OCI-LY3 (cell line): ENCODE measurements at regions not wholly inside any gene's neighbourhood (a gene's known extent, or its start where the extent isn't known, plus 50 kb on each side); places are given as distances from the start of the nearest gene placed in this dataset.

Experiments used
- H2AFZ ChIP-seq: fragments of 200-600, 300-600 bp; shearing (Covaris generic); 2 replicates; pipeline ENCODE4 v1.6.0; 2014; ENCODE audit warnings: antibody characterized with exemption, low read depth, low read length
- H3K27ac ChIP-seq: fragments of 200-600, 300-600 bp; sonication (generic); 2 replicates; pipeline ENCODE4 v1.5.1; 2014; ENCODE audit warnings: mild to moderate bottlenecking, low read length, moderate library complexity, mixed read lengths
- H3K27me3 ChIP-seq: fragments of 200-600, 300-600 bp; sonication (generic); 2 replicates; pipeline ENCODE4 v1.6.1; 2014; ENCODE audit warnings: low read depth, low read length, mixed read lengths
- H3K36me3 ChIP-seq: fragments of 200-600, 300-600 bp; sonication (generic); replicated peaks from 2 replicates; pipeline ENCODE3; 2014; ENCODE audit warnings: low read depth, low read length, mixed read lengths
- H3K4me1 ChIP-seq: fragments of 300-600, 200-600 bp; sonication (generic); 2 replicates; pipeline ENCODE4 v1.6.1; 2014; ENCODE audit warnings: low read length, mixed read lengths
- H3K4me2 ChIP-seq: fragments of 200-600, 300-600 bp; sonication (generic); 2 replicates; pipeline ENCODE4 v1.6.1; 2014; ENCODE audit warnings: low read length, mixed read lengths
- H3K4me3 ChIP-seq: fragments of 300-600, 200-600 bp; sonication (generic); 2 replicates; pipeline ENCODE4 v1.5.1; 2014; ENCODE audit warnings: antibody characterized with exemption, mild to moderate bottlenecking, low read length, moderate library complexity
- H3K79me2 ChIP-seq: fragments of 300-600, 200-600 bp; shearing (Covaris generic); 2 replicates; pipeline ENCODE4 v1.6.1; 2014; ENCODE audit warnings: mild to moderate bottlenecking, low read length, mixed read lengths
- H3K9ac ChIP-seq: fragments of 300-600, 200-600 bp; shearing (Covaris generic); 2 replicates; pipeline ENCODE4 v1.6.0; 2014; ENCODE audit warnings: mild to moderate bottlenecking, low read length, moderate library complexity
- H3K9me3 ChIP-seq: fragments of 200-600, 300-600 bp; shearing (Covaris generic); 2 replicates; pipeline ENCODE4 v1.6.1; 2014; ENCODE audit warnings: low read length, mixed read lengths; ENCODE audit not compliant: insufficient read depth
- H4K20me1 ChIP-seq: fragments of 200-600, 300-600 bp; sonication (generic); 2 replicates; pipeline ENCODE4 v1.6.1; 2016; ENCODE audit warnings: low read length, mixed read lengths; ENCODE audit not compliant: insufficient read depth
- CTCF ChIP-seq: fragments of 200-600, 300-600 bp; sonication (generic); IDR thresholded peaks from 2 replicates; pipeline ENCODE4 v1.5.1; 2014; ENCODE audit warnings: antibody characterized with exemption, low read length, low read depth
- EZH2phosphoT487 ChIP-seq: fragments of 200-600 bp; shearing (Covaris generic); IDR thresholded peaks from 2 replicates; pipeline ENCODE4 v1.6.1; 2018; ENCODE audit warnings: antibody characterized with exemption, mixed run types, low read depth

DNA sequence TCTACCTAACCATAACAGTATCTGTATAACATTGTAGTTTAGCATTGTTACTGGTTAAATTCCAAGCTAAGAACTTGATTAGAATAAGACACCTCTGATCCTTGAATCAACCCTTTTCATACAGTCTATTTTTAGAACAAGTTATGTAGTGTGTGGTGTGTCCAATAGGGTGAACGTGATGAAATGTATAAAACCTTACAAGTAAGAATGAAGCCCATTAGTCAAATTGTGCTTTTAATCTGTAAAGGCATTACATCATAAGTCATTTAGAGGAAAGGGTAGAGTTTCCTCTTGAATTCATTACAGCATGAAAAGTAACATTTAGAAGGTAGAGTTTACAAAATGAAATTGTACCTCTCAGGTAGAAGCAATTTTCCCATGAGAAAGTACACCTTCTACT lies 479.2 kb downstream of the LTN1 start:
- Histone ChIP-seq H3K79me2 (no peaks in the 10 kb centered on the region), H3K9me3 (no peaks in the 10 kb centered on the region), H4K20me1 (no peaks in the 10 kb centered on the region), H3K4me1 (peaks cover 13% of the 10 kb centered on the region), H3K36me3 (no peaks in the 10 kb centered on the region), H3K9ac (no peak overlapping the region), H3K4me3 (no peak overlapping the region), H3K4me2 (no peak overlapping the region), H2AFZ (no peak overlapping the region), H3K27me3 (no peaks in the 10 kb centered on the region), H3K27ac (no peak overlapping the region)
- no peak for TF ChIP-seq CTCF
- no peak for TF ChIP-seq EZH2phosphoT487

DNA sequence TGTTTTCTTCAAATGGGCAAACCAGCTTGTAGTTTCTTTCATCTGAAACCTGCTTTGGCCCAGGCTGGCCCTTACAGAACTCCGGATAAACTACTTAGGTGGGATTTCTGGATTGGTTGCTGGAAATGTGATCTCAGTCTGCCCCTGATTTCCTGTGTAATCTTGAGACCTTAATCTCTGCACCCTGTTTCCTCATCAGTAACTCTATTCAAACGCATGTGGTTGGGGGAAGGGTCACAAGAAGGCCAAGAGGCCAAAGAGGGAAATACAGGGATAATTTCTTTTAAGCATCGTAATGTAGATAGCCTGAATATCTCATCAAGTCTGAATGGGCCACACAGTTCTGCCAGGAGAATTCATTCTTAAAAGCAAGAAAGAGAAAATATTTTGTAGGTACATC lies 483.6 kb downstream of the LTN1 start:
- no peak overlapping the region for H2AFZ ChIP-seq

DNA sequence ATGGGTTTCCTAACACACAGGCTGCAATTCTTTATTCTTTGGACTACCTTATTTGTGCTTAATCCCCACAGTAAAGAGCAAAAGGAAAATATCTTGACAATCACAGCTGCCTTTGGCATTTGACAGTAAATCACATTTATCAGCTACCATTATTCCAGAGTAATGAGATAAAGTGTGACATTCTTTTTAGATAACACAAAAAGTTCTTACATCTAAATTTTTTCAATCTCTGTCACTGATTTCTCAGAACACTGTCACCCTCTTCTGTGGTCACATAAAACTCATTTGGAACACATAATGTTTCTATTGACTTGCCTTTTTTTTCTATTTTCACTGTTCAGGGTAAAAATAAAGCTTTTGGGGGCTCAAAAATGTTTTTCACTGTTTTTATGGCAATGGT lies 484.6 kb downstream of the LTN1 start:
- Histone ChIP-seq H3K9me3 (no peaks in the 10 kb centered on the region), H3K27me3 (no peaks in the 10 kb centered on the region), H3K9ac (no peak overlapping the region), H3K27ac (no peak overlapping the region), H2AFZ (no peak overlapping the region), H3K4me1 (peaks cover 9% of the 10 kb centered on the region; the same call in 1 of the 2 replicates), H3K4me2 (no peak overlapping the region), H4K20me1 (no peaks in the 10 kb centered on the region), H3K79me2 (no peaks in the 10 kb centered on the region), H3K36me3 (no peaks in the 10 kb centered on the region), H3K4me3 (no peak overlapping the region)
- TF ChIP-seq CTCF, result no peak
- no peak for TF ChIP-seq EZH2phosphoT487

More for the DNA sequence above, 483.6 kb downstream of the LTN1 start:
- Histone ChIP-seq H3K4me1 (peaks cover 9% of the 10 kb centered on the region; the same call in 1 of the 2 replicates), H3K9me3 (no peaks in the 10 kb centered on the region), H3K4me2 (no peak overlapping the region), H3K4me3 (no peak overlapping the region), H3K27ac (no peak overlapping the region), H4K20me1 (no peaks in the 10 kb centered on the region), H3K36me3 (no peaks in the 10 kb centered on the region), H3K79me2 (no peaks in the 10 kb centered on the region), H3K27me3 (no peaks in the 10 kb centered on the region), H3K9ac (no peak overlapping the region)
- TF ChIP-seq EZH2phosphoT487 (no peak), CTCF (no peak)

DNA sequence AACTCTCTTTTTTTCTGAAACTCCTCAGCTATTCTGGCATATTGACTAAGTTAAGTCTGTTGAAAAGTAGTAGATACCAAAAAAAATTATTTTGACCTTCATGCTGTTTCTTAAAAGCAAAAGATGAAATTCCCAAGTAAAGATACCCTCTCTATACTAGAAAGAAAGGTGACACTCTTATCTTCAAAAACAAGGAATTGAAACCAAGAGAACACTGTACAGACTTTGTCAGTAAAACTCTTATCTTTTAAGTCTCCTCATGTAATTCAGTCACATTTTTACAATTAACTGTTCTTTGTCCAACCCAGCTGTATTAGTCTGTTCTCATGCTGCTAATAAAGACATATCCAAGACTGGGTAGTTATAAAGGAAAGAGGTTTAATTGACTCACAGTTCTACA lies 496.2 kb downstream of the LTN1 start:
- H3K27ac ChIP-seq, result no peak overlapping the region
- no peaks in the 10 kb centered on the region for H3K27me3 ChIP-seq
- H3K9me3 ChIP-seq, result no peaks in the 10 kb centered on the region
- no peak overlapping the region for H2AFZ ChIP-seq
- TF ChIP-seq EZH2phosphoT487 (no peak), CTCF (no peak)
- no peaks in the 10 kb centered on the region for H4K20me1 ChIP-seq
- H3K4me2 ChIP-seq, result no peak overlapping the region
- no peaks in the 10 kb centered on the region for H3K36me3 ChIP-seq
- H3K79me2 ChIP-seq, result no peaks in the 10 kb centered on the region
- no peaks in the 10 kb centered on the region for H3K4me1 ChIP-seq
- no peak overlapping the region for H3K4me3 ChIP-seq
- H3K9ac ChIP-seq, result no peak overlapping the region
